ENCODE measurements at regions not wholly inside any gene's neighbourhood (a gene's known extent, or its start where the extent isn't known, plus 50 kb on each side); places are given as distances from the start of the nearest gene placed in this dataset.

GRCh38 chr10:36441557-36441956 is 683.8 kb upstream of the ANKRD30A start:
- no peaks in the 10 kb centered on the region for H3K36me3 ChIP-seq
- intact Hi-C loops (cut with DNase I; ENCODE audit: low total_unique reads), result no loop called here
- no peaks in the 10 kb centered on the region for H3K27me3 ChIP-seq
- no peaks in the 10 kb centered on the region for H3K9me3 ChIP-seq
- no peaks in the 10 kb centered on the region for H3K4me1 ChIP-seq
- TF ChIP-seq POLR2A (IDR thresholded peaks at IDR 0.05) (no peak), CTCF (IDR thresholded peaks at IDR 0.05) (no peak), POLR2AphosphoS5 (IDR thresholded peaks at IDR 0.05) (no peak)
- H3K27ac ChIP-seq, result no peak overlapping the region
- no peak overlapping the region for H3K4me3 ChIP-seq
- DNase-seq (ENCODE audit: low spot score in 2 of 2), result no peak

- no peak for DNase-seq (ENCODE audit: low spot score in 2 of 2)
- no peak for TF ChIP-seq CTCF (IDR thresholded peaks at IDR 0.05)
- no peak for TF ChIP-seq POLR2A (IDR thresholded peaks at IDR 0.05)
- no peak for TF ChIP-seq POLR2AphosphoS5 (IDR thresholded peaks at IDR 0.05)
- Histone ChIP-seq H3K4me1 (no peaks in the 10 kb centered on the region), H3K9me3 (no peaks in the 10 kb centered on the region), H3K27me3 (no peaks in the 10 kb centered on the region), H3K4me3 (no peak overlapping the region), H3K36me3 (no peaks in the 10 kb centered on the region), H3K27ac (no peak overlapping the region)
- intact Hi-C loops (cut with DNase I; ENCODE audit: low total_unique reads), result no loop called here
Observed at GRCh38 chr10:36440539-36440938, 684.9 kb upstream of the ANKRD30A start.

GRCh38 chr10:36437367-36437766 is 688.0 kb upstream of the ANKRD30A start:
- intact Hi-C loops (cut with DNase I; ENCODE audit: low total_unique reads), result no loop called here
- no peak for DNase-seq (ENCODE audit: low spot score in 2 of 2)
- no peak overlapping the region for H3K4me3 ChIP-seq

GRCh38 chr10:36428507-36428906 is 696.9 kb upstream of the ANKRD30A start:
- H3K27me3 ChIP-seq, result no peaks in the 10 kb centered on the region
- intact Hi-C loops (cut with DNase I; ENCODE audit: low total_unique reads), result no loop called here
- H3K9me3 ChIP-seq, result no peaks in the 10 kb centered on the region
- H3K27ac ChIP-seq, result no peak overlapping the region
- TF ChIP-seq POLR2AphosphoS5 (IDR thresholded peaks at IDR 0.05) (no peak), POLR2A (IDR thresholded peaks at IDR 0.05) (no peak), CTCF (IDR thresholded peaks at IDR 0.05) (no peak)
- no peaks in the 10 kb centered on the region for H3K36me3 ChIP-seq
- no peak for DNase-seq (ENCODE audit: low spot score in 2 of 2)
- H3K4me3 ChIP-seq, result no peak overlapping the region
- no peaks in the 10 kb centered on the region for H3K4me1 ChIP-seq

More at GRCh38 chr10:36437367-36437766, 688.0 kb upstream of the ANKRD30A start:
- TF ChIP-seq POLR2A (IDR thresholded peaks at IDR 0.05) (no peak), POLR2AphosphoS5 (IDR thresholded peaks at IDR 0.05) (no peak), CTCF (IDR thresholded peaks at IDR 0.05) (no peak)
- H3K27me3 ChIP-seq, result no peaks in the 10 kb centered on the region
- H3K27ac ChIP-seq, result no peak overlapping the region
- no peaks in the 10 kb centered on the region for H3K9me3 ChIP-seq
- no peaks in the 10 kb centered on the region for H3K36me3 ChIP-seq
- H3K4me1 ChIP-seq, result no peaks in the 10 kb centered on the region

- Histone ChIP-seq H3K27ac (no peak overlapping the region), H3K27me3 (no peaks in the 10 kb centered on the region)
- TF ChIP-seq POLR2AphosphoS5 (IDR thresholded peaks at IDR 0.05), result no peak
- TF ChIP-seq POLR2A (IDR thresholded peaks at IDR 0.05), result no peak
- no peak for TF ChIP-seq CTCF (IDR thresholded peaks at IDR 0.05)
Observed at GRCh38 chr10:36425131-36425797, 700.1 kb upstream of the ANKRD30A start.

More at GRCh38 chr10:36425131-36425797, 700.1 kb upstream of the ANKRD30A start:
- intact Hi-C loops (cut with DNase I; ENCODE audit: low total_unique reads), result no loop called here
- H3K4me1 ChIP-seq, result no peaks in the 10 kb centered on the region
- no peaks in the 10 kb centered on the region for H3K9me3 ChIP-seq
- no peak for DNase-seq (ENCODE audit: low spot score in 2 of 2)
- no peaks in the 10 kb centered on the region for H3K36me3 ChIP-seq
- no peak overlapping the region for H3K4me3 ChIP-seq
